Epithelial cell of proximal tubule (primary cell): ENCODE measurements at regions not wholly inside any gene's neighbourhood (a gene's known extent, or its start where the extent isn't known, plus 50 kb on each side); places are given as distances from the start of the nearest gene placed in this dataset.

Experiments used
- DNase-seq: peaks from one replicate; pipeline ENCODE4 v3.0.0-alpha.2; 2011; ENCODE audit warnings: low read depth
- H3K4me3 ChIP-seq: 2 replicates; pipeline ENCODE4 v1.5.1; 2011; ENCODE audit warnings: low read depth, mild to moderate bottlenecking, low read length
- TF ChIP-seq, protein P1 (sequence below): conservative IDR thresholded peaks from 2 replicates; pipeline ENCODE4 v1.5.1; 2012; ENCODE audit warnings: low read depth, mild to moderate bottlenecking, low read length

DNA sequence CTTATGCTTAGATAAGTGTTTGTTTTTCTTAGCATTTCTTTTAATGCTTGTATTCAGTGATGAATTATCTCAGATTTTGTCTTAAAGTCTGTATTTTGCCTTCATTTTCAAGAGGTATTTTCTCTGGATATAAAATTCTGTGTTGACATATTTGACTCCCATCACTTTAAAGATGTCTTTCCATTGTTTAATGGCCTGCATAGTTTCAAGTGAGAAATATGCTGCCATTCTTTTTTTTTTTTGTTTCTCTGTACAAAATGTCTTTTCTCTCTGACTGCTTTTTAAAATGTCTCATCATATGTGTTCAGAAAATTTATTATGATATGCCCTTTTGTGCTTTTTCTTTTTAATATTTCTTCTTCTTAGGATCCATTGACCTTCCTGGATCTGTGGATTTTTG, 578.0 kb upstream of the NOX3 start:
- DNase-seq: no peak
- TF ChIP-seq, protein P1, sequence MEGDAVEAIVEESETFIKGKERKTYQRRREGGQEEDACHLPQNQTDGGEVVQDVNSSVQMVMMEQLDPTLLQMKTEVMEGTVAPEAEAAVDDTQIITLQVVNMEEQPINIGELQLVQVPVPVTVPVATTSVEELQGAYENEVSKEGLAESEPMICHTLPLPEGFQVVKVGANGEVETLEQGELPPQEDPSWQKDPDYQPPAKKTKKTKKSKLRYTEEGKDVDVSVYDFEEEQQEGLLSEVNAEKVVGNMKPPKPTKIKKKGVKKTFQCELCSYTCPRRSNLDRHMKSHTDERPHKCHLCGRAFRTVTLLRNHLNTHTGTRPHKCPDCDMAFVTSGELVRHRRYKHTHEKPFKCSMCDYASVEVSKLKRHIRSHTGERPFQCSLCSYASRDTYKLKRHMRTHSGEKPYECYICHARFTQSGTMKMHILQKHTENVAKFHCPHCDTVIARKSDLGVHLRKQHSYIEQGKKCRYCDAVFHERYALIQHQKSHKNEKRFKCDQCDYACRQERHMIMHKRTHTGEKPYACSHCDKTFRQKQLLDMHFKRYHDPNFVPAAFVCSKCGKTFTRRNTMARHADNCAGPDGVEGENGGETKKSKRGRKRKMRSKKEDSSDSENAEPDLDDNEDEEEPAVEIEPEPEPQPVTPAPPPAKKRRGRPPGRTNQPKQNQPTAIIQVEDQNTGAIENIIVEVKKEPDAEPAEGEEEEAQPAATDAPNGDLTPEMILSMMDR: no peak
- no peak overlapping the region for H3K4me3 ChIP-seq

DNA sequence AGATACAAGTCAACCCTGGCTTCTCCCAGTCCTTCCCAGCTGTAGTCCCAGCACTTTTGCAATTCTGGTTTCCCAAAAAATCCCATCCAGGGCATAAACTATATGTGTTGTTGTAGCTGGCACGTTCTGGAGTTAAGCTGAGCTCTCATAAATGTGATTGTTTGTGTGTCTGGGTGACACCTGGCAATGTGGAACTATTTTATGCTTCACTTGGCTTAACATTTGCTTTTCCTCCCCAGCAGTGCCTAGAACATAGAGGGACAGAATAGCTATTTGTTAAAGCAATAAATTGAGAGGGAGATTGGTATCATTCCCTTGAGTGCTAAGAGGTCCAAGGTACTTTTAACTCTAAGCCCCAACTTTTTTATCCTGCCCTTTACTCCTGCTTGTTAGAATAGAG, 575.9 kb upstream of the NOX3 start:
- DNase-seq: no peak
- TF ChIP-seq, protein P1: no peak
- H3K4me3 ChIP-seq: no peak overlapping the region

DNA sequence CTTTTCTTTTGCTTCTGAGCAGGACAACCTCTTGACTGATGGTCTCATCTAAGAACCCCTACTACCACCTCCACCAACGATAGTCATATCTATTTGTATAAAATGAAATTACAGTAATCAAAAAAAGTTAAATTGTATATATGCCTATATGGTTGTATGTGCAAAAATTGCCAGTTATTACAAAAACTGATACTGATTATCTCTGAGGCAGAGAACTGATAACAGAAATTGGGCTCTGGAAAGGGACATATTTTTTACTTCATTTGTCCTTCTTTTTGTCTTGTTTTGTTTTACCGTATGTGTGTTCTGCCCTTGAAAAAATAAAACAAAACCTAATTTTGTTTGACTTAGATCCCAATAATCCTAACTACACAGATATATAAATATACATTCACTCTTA, 574.4 kb upstream of the NOX3 start:
- TF ChIP-seq, protein P1: no peak
- H3K4me3 ChIP-seq: no peak overlapping the region
- DNase-seq: no peak

DNA sequence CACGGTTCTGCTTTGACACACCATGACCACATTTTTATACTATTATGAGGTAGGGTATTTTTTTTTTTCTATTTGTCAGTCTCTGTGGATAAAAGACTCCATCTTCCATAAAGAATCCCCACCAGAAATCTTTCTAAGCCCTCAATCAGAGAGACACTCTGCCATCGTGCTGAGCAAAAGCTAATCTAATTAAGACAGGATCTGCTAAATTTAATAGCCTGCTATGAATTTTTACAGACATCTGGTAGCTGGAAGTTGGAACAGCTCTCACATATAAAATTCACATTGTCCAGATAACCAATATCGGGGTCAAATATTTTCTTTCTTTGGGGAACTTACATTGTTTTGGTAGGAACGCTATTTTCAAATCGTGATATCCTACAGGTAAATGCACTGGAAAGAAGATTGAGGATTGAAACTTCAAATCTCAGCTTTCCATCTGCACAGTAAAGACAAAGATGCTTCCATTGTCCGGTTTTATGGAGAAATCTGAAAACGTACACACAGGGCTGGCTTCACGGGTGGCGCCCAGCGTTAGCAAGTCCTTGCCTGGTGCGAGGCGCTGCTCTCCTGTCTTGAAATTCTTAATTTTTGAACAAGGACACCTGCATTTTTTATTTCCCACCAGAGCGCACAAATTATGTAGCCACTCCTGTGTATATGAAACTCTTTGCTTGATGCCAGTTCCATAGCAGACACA, 573.8 kb upstream of the NOX3 start:
- DNase-seq: no peak
- TF ChIP-seq, protein P1: no peak
- no peak overlapping the region for H3K4me3 ChIP-seq

DNA sequence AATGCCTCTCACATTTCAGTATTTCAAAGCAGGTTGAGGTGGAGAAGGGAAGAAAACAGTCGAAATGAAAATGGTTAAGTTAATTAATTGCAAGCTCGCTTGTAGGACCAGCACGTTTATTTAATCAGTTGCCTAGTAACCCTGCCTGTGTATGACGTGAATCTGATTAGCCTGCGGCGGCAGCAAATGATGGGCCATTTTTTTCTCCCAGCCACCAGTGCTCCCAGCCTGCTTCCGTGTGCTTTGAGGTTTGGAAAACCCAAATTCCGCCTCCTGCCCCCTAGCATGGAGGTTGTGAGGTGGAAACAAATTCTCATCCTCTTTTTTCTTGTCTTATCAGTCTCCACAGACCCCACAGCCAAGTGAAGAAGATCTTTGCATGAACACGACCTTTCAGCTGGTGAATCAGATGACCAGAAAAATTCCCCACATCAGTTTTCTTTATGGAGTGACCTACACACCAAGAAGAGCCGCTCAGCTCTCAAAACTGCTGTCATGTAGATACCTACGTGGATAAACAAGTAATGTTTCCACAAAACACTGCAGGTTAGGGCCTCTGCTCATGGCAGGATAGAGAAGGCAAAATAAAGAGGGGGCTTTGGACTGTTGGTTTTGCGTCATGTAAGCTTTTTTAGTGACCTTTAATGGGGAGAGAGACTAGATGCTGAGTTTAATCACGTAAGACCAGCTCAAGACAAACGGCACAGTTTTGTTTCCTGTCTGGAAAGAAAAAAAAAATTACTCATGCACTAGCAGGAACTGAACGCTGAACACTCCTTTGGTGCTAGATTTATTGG, 572.9 kb upstream of the NOX3 start:
- TF ChIP-seq, protein P1: no peak
- H3K4me3 ChIP-seq: no peak overlapping the region
- no peak for DNase-seq

DNA sequence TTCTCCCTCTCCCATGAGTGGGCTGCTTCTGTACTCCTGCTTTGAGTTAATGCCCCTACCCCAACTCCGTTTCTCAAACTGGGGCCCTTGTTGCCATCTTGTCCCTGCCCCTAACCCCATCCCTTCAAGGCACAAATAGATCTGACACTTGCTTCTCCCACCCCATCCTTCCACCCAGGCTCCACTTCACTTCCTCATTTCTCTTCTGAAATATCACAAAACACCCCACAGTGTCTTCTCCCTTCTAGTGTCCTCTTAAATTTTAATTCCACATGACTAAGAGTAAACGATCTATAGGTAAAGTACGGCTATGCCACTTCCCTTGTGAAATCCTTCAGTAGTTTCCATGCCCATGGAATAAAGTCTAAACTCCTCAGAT, 571.6 kb upstream of the NOX3 start:
- no peak for DNase-seq
- TF ChIP-seq, protein P1: no peak
- no peak overlapping the region for H3K4me3 ChIP-seq
